ENCODE measurements at regions not wholly inside any gene's neighbourhood (a gene's known extent, or its start where the extent isn't known, plus 50 kb on each side); places are given as distances from the start of the nearest gene placed in this dataset.

GRCh38 chr6:140592877-140593276 lies 1218.4 kb upstream of the CITED2 start:
- no peak overlapping the region for H3K4me3 ChIP-seq (ENCODE audit: low read depth, low read length)
- no peak for DNase-seq (ENCODE audit: low read depth)
- TF ChIP-seq CTCF (IDR thresholded peaks at IDR 0.05; ENCODE audit: control insufficient read depth, extremely low read depth, insufficient read depth) = no peak

- no peak overlapping the region for H3K4me3 ChIP-seq (ENCODE audit: low read depth, low read length)
- DNase-seq (ENCODE audit: low read depth) = no peak
- no peak for TF ChIP-seq CTCF (IDR thresholded peaks at IDR 0.05; ENCODE audit: control insufficient read depth, extremely low read depth, insufficient read depth)
Measured at GRCh38 chr6:140590641-140591040, 1216.2 kb upstream of the CITED2 start.

GRCh38 chr6:140586426-140587061 lies 1212.1 kb upstream of the CITED2 start:
- TF ChIP-seq CTCF (IDR thresholded peaks at IDR 0.05; ENCODE audit: control insufficient read depth, extremely low read depth, insufficient read depth) = no peak
- DNase-seq (ENCODE audit: low read depth) = no peak
- no peak overlapping the region for H3K4me3 ChIP-seq (ENCODE audit: low read depth, low read length)

- DNase-seq (ENCODE audit: low read depth) = no peak
- H3K4me3 ChIP-seq (ENCODE audit: low read depth, low read length) = no peak overlapping the region
- TF ChIP-seq CTCF (IDR thresholded peaks at IDR 0.05; ENCODE audit: control insufficient read depth, extremely low read depth, insufficient read depth) = no peak
Measured at GRCh38 chr6:140581601-140582000, 1207.2 kb upstream of the CITED2 start.

GRCh38 chr6:140579918-140580317 lies 1205.5 kb upstream of the CITED2 start:
- DNase-seq (ENCODE audit: low read depth) = no peak
- no peak overlapping the region for H3K4me3 ChIP-seq (ENCODE audit: low read depth, low read length)
- no peak for TF ChIP-seq CTCF (IDR thresholded peaks at IDR 0.05; ENCODE audit: control insufficient read depth, extremely low read depth, insufficient read depth)

GRCh38 chr6:140576004-140576555 lies 1201.6 kb upstream of the CITED2 start:
- no peak for DNase-seq (ENCODE audit: low read depth)
- H3K4me3 ChIP-seq (ENCODE audit: low read depth, low read length) = no peak overlapping the region
- no peak for TF ChIP-seq CTCF (IDR thresholded peaks at IDR 0.05; ENCODE audit: control insufficient read depth, extremely low read depth, insufficient read depth)

GRCh38 chr6:140572867-140573266 lies 1198.4 kb upstream of the CITED2 start:
- no peak for TF ChIP-seq CTCF (IDR thresholded peaks at IDR 0.05; ENCODE audit: control insufficient read depth, extremely low read depth, insufficient read depth)
- no peak for DNase-seq (ENCODE audit: low read depth)
- H3K4me3 ChIP-seq (ENCODE audit: low read depth, low read length) = no peak overlapping the region
